ENCODE measurements at regions not wholly inside any gene's neighbourhood (a gene's known extent, or its start where the extent isn't known, plus 50 kb on each side); places are given as distances from the start of the nearest gene placed in this dataset.
"Not testable (repeated sequence)": the region's sequence is repeated elsewhere in the genome, so short reads cannot be mapped to it uniquely, and the experiment has no call there.

DNA sequence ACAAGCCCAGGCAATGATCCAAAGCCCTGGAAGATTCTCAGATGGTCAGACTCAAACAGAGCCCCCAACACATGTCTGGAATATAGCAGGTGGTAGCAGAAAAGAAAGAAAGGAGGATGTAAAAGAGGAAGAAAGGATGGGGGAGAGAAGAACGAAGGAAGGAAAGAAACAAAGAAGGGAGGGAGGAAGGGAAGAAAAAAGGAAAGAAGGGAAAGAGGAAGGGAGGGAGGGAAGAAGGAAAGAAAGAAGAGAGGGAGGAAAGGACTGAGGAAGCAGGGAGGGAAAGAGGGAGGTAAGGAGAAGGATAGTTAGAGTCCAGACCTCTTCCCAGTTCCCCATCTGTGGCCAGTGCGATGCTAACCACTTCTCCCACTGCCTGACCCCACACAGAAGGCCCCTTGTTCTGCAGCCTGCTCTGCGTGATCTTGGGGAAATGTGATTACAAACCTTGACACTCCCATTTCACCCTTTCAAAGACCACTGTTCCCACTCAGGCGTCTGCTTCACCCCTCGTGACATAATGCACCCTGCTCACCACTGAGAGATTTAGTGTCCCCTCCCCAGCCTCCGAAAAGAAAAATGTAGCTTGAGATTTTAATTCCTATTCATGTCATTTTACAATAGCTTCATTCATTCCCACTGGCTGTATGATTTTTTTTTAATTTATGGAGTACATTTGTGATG lies 357.9 kb downstream of the BCL11B start:
- ATAC-seq (ENCODE audit: low FRiP score) (no peak), DNase-seq (ENCODE audit: low spot score) (no peak)
- TF ChIP-seq, protein P1, sequence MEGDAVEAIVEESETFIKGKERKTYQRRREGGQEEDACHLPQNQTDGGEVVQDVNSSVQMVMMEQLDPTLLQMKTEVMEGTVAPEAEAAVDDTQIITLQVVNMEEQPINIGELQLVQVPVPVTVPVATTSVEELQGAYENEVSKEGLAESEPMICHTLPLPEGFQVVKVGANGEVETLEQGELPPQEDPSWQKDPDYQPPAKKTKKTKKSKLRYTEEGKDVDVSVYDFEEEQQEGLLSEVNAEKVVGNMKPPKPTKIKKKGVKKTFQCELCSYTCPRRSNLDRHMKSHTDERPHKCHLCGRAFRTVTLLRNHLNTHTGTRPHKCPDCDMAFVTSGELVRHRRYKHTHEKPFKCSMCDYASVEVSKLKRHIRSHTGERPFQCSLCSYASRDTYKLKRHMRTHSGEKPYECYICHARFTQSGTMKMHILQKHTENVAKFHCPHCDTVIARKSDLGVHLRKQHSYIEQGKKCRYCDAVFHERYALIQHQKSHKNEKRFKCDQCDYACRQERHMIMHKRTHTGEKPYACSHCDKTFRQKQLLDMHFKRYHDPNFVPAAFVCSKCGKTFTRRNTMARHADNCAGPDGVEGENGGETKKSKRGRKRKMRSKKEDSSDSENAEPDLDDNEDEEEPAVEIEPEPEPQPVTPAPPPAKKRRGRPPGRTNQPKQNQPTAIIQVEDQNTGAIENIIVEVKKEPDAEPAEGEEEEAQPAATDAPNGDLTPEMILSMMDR (IDR thresholded peaks at IDR 0.05): no peak

GRCh38 chr14:98914942-98915341 lies 357.1 kb downstream of the BCL11B start:
- no peak for ATAC-seq (ENCODE audit: low FRiP score)
- TF ChIP-seq, protein P1 (IDR thresholded peaks at IDR 0.05): no peak

GRCh38 chr14:98915625-98916024 lies 356.4 kb downstream of the BCL11B start:
- ATAC-seq (ENCODE audit: low FRiP score) (no peak), DNase-seq (ENCODE audit: low spot score) (no peak)
- TF ChIP-seq, protein P1 (IDR thresholded peaks at IDR 0.05): no peak

More at GRCh38 chr14:98914942-98915341, 357.1 kb downstream of the BCL11B start:
- no peak for DNase-seq (ENCODE audit: low spot score)

- TF ChIP-seq, protein P1 (IDR thresholded peaks at IDR 0.05): no peak
- ATAC-seq (ENCODE audit: low FRiP score) (no peak), DNase-seq (ENCODE audit: low spot score) (no peak)
Observed at GRCh38 chr14:98916036-98916435, 356.0 kb downstream of the BCL11B start.

GRCh38 chr14:98916476-98916875 lies 355.5 kb downstream of the BCL11B start:
- no peak for DNase-seq (ENCODE audit: low spot score)
- TF ChIP-seq, protein P1 (IDR thresholded peaks at IDR 0.05): no peak
- ATAC-seq (ENCODE audit: low FRiP score): no peak

GRCh38 chr14:98919434-98919833 lies 352.6 kb downstream of the BCL11B start:
- TF ChIP-seq, protein P1 (IDR thresholded peaks at IDR 0.05): no peak
- no peak for DNase-seq (ENCODE audit: low spot score)
- ATAC-seq (ENCODE audit: low FRiP score): no peak

DNA sequence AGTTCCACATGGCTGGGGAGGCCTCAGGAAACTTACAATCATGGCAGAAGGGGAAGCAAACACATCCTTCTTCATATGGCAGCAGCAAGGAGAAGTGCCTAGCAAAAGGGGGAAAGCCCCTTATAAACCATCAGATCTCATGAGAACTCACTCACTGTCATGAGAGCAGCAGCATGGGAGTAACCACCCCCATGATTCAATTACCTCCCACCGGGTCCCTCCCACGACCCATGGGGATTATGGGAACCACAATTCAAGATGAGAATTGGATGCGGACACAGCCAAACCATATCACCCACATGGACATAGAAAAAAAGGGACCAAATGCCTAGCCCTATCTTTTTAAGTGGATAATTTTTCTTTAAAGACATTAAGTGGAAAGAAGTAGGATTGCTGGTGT lies 350.7 kb downstream of the BCL11B start:
- DNase-seq (ENCODE audit: low spot score); ATAC-seq (ENCODE audit: low FRiP score): not testable (repeated sequence)

All from omental fat pad (tissue), 3 donors.